ENCODE measurements at regions not wholly inside any gene's neighbourhood (a gene's known extent, or its start where the extent isn't known, plus 50 kb on each side); places are given as distances from the start of the nearest gene placed in this dataset.

DNA sequence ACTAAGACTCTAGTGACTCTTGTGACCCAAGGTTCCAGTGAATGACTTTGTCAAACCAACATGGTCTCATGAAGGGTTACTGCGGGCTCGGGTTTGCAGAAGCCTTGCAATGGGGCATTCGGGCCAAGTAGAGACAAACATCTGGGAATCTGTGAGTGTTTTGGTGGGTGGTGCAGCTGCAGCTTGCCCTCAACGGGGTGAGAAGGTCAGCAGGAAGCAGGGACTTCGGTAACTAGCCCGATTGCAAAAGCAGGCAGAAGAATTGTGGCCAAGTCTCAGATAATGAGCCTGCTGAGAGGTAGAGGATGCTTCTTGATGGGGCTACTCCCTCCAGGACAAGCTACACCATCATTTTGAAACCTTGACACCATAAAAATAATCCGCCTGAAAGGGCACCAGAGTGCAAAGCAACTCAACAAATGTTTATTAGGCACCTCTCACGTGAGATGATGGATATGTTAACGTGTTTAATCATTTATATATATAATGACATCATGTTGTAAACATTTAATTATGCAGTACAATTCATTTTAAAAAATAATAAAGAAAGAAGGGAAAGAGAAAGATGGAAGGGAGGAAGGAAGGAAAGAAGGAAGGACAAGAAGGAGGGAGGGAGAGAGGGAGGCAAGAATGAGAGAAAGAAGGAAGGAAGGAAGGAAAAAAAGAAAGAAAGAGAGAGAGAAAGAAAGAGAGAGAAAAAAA is 263.9 kb upstream of the IGF1R start (continued):
- no peak for TF ChIP-seq KDM1A (IDR thresholded peaks at IDR 0.05; ENCODE audit: low read depth)
- no peak for TF ChIP-seq RARB (CRISPR knock-in tag; IDR thresholded peaks at IDR 0.05)
- no peak for TF ChIP-seq POLR2A (IDR thresholded peaks at IDR 0.05; ENCODE audit: low read length)
- no peak for TF ChIP-seq ZC3H11A (IDR thresholded peaks at IDR 0.05)
- TF ChIP-seq HOXB13 (CRISPR knock-in tag; IDR thresholded peaks at IDR 0.05; ENCODE audit: low read depth) = no peak

DNA sequence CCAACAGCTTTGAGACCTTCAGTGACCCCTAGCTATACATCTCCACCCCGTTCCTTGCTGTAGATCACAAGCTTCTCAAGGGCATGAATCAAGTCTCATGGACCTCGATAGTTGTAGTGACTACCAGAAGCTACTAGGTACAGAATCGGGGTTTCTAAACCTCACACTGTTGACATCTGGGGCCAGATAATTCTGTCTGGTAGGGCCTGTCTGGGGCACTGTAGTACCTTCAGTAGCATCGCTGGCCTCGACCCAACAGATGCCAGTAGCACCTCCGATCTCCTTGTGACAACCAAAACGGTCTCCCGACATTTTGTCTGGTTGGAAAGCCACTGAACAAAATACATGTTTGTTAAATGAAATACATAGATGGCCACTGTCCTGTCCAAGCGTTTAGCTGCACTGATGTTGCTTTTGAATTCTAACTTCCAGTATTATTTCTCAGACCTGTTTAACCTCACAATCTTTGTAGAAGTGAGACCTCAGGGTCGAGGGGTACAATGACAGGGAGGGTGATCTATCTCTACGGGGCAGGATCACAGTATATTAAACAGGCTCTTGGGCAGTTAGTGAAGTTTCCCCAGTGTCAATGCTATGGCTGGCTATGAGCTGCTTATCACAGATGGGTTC is 262.5 kb upstream of the IGF1R start:
- CTCF ChIA-PET = interaction anchor here (1.0 to 1.3 kb wide), 3 partner anchors 14 to 112 kb away, joined by 3 to 4 read pairs (median 4); no protein-coding TSS in a partner anchor
- TF ChIP-seq FOSL2 (IDR thresholded peaks at IDR 0.05) (no peak), FOSL2 (CRISPR knock-in tag; IDR thresholded peaks at IDR 0.05) (no peak), RARB (CRISPR knock-in tag; IDR thresholded peaks at IDR 0.05) (no peak), HOXB13 (CRISPR knock-in tag; IDR thresholded peaks at IDR 0.05; ENCODE audit: low read depth) (no peak), RNF2 (IDR thresholded peaks at IDR 0.05; ENCODE audit: borderline replicate concordance, low read depth) (no peak), ZNF302 (CRISPR knock-in tag; IDR thresholded peaks at IDR 0.05) (no peak), HOXB5 (CRISPR knock-in tag; IDR thresholded peaks at IDR 0.05) (no peak), HEYL (CRISPR knock-in tag; IDR thresholded peaks at IDR 0.05) (no peak), SMC3 (IDR thresholded peaks at IDR 0.05) (no peak), RAD21 (conservative IDR thresholded peaks at IDR 0.05 in 1 of 2, IDR thresholded peaks at IDR 0.05 in 1 of 2) (no peak), CBX2 (IDR thresholded peaks at IDR 0.05; ENCODE audit: borderline replicate concordance, low read depth) (no peak)
- TF ChIP-seq, protein P1, sequence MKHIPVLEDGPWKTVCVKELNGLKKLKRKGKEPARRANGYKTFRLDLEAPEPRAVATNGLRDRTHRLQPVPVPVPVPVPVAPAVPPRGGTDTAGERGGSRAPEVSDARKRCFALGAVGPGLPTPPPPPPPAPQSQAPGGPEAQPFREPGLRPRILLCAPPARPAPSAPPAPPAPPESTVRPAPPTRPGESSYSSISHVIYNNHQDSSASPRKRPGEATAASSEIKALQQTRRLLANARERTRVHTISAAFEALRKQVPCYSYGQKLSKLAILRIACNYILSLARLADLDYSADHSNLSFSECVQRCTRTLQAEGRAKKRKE (CRISPR knock-in tag; IDR thresholded peaks at IDR 0.05; ENCODE audit: low read depth) = no peak
- TF ChIP-seq, protein P2, sequence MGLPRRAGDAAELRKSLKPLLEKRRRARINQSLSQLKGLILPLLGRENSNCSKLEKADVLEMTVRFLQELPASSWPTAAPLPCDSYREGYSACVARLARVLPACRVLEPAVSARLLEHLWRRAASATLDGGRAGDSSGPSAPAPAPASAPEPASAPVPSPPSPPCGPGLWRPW (IDR thresholded peaks at IDR 0.05) = no peak
- TF ChIP-seq, protein P3, sequence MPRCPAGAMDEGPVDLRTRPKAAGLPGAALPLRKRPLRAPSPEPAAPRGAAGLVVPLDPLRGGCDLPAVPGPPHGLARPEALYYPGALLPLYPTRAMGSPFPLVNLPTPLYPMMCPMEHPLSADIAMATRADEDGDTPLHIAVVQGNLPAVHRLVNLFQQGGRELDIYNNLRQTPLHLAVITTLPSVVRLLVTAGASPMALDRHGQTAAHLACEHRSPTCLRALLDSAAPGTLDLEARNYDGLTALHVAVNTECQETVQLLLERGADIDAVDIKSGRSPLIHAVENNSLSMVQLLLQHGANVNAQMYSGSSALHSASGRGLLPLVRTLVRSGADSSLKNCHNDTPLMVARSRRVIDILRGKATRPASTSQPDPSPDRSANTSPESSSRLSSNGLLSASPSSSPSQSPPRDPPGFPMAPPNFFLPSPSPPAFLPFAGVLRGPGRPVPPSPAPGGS (IDR thresholded peaks at IDR 0.05) = no peak
- no peak for FAIRE-seq
- POLR2A ChIA-PET = no interaction called here
- Histone ChIP-seq H3K27ac (no peak overlapping the region), H3K4me1 (no peaks in the 10 kb centered on the region), H3K4me3 (no peak overlapping the region), H3K4me2 (no peak overlapping the region), H3K9me3 (peaks cover 5% of the 10 kb centered on the region; the same call in 2 of the 3 replicates)
- DNase-seq (ENCODE audit: low read depth in 1 of 2, low spot score in 1 of 2) = no peak
- 7% methylated on average over 11 of the region's 11 CpGs for WGBS (ENCODE audit: missing lambda C conversion rate)
- peak in 1 of 2 experiments; percentile 38; a peak in 3 of 6 replicates for ATAC-seq

DNA sequence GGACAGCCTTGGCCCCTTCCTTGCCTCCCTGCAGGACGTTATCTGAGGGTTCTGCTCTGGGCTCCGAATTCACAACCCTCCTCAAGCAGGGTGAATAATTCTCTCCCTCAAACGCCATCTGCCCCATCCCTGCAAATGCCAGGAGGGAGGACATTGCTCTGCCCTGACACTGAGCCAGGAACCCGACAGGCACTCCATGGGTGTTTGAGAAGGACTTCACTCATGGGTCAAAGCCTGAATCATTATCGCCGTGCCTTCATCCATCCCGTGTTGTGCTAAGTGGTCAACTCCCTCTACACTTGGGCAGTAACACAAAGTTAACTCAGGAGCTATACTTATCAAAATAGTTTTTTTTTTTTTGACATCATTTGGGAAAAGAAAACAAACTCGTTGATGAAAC is 261.8 kb upstream of the IGF1R start:
- WGBS (ENCODE audit: missing lambda C conversion rate) = 14% methylated on average over 8 of the region's 8 CpGs

More for the DNA sequence above, 261.8 kb upstream of the IGF1R start:
- ChIA-PET POLR2A (no interaction called here), CTCF (interaction anchor here (1.0 to 1.3 kb wide), 4 partner anchors 13 to 42 kb away, joined by 3 to 4 read pairs (median 4); no protein-coding TSS in a partner anchor)
- no peak overlapping the region for H3K27ac ChIP-seq
- H3K4me1 ChIP-seq = no peaks in the 10 kb centered on the region
- no peak overlapping the region for H3K4me2 ChIP-seq
- FAIRE-seq (no peak), DNase-seq (ENCODE audit: low read depth in 1 of 2, low spot score in 1 of 2) (no peak), ATAC-seq (no peak; a peak in 1 of 6 replicates)
- TF ChIP-seq RNF2 (IDR thresholded peaks at IDR 0.05; ENCODE audit: borderline replicate concordance, low read depth) = 0 out of 2 replicates have a peak, but pooled peaks have one; percentile 60
- TF ChIP-seq, protein P1 (CRISPR knock-in tag; IDR thresholded peaks at IDR 0.05; ENCODE audit: low read depth) = no peak
- peaks cover 5% of the 10 kb centered on the region; the same call in 2 of the 3 replicates for H3K9me3 ChIP-seq
- no peak overlapping the region for H3K4me3 ChIP-seq

Data from A549 (cell line).